Epithelial cell of proximal tubule (primary cell): ENCODE measurements at regions not wholly inside any gene's neighbourhood (a gene's known extent, or its start where the extent isn't known, plus 50 kb on each side); places are given as distances from the start of the nearest gene placed in this dataset.
A peak's percentile ranks its signal among the peaks of the same experiment; 100 is the strongest.

Experiments
- DNase-seq: peaks from one replicate; pipeline ENCODE4 v3.0.0-alpha.2; 2011; ENCODE audit warnings: low read depth
- H3K4me3 ChIP-seq: 2 replicates; pipeline ENCODE4 v1.5.1; 2011; ENCODE audit warnings: low read depth, mild to moderate bottlenecking, low read length
- TF ChIP-seq, protein P1 (sequence below): conservative IDR thresholded peaks from 2 replicates; pipeline ENCODE4 v1.5.1; 2012; ENCODE audit warnings: low read depth, mild to moderate bottlenecking, low read length

- no peak overlapping the region for H3K4me3 ChIP-seq
- DNase-seq, result peak; percentile 99
- TF ChIP-seq, protein P1, sequence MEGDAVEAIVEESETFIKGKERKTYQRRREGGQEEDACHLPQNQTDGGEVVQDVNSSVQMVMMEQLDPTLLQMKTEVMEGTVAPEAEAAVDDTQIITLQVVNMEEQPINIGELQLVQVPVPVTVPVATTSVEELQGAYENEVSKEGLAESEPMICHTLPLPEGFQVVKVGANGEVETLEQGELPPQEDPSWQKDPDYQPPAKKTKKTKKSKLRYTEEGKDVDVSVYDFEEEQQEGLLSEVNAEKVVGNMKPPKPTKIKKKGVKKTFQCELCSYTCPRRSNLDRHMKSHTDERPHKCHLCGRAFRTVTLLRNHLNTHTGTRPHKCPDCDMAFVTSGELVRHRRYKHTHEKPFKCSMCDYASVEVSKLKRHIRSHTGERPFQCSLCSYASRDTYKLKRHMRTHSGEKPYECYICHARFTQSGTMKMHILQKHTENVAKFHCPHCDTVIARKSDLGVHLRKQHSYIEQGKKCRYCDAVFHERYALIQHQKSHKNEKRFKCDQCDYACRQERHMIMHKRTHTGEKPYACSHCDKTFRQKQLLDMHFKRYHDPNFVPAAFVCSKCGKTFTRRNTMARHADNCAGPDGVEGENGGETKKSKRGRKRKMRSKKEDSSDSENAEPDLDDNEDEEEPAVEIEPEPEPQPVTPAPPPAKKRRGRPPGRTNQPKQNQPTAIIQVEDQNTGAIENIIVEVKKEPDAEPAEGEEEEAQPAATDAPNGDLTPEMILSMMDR, result no peak
Measured at GRCh38 chr9:115672477-115673316, 480.9 kb upstream of the PAPPA start.

DNA sequence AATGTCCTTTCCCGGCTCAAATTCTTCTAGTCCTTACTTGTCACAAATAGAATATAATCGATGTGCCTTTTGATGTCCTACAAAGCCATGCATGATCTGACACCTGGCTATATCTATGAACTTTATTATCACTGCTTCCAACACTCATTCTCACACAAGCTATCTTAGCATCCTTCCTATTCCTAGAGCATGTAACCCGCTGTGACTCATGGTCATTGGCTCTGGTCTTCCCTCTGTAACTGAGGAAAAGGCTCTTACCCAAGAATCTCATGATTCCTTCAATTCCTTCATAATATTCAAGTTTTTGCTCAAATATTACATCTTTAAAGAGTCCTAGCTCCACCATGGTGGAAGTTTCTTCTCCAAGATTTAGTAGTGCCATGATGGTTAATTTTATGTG lies 480.0 kb upstream of the PAPPA start:
- no peak for DNase-seq
- H3K4me3 ChIP-seq, result no peak overlapping the region
- TF ChIP-seq, protein P1, result no peak

GRCh38 chr9:115674091-115674490 lies 479.5 kb upstream of the PAPPA start:
- TF ChIP-seq, protein P1, result no peak
- DNase-seq, result no peak
- H3K4me3 ChIP-seq, result no peak overlapping the region

DNA sequence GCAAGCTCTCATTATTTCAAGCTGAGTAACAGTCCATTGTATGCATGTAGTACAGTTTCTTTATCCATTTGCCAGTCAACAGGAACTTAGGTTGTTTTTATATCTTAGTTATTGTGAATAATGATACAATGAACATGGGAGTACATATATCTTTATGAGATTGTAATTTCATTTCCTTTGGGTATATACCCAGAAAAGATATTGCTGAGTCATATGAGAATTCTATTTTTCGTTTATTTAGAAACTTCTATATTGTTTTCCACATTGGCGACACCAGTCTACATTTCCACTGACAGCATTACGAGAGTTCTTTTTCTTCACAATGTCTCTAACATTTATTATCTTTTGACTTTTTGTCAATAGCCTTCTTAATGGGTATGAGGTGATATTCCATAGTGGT lies 477.8 kb upstream of the PAPPA start:
- DNase-seq, result no peak
- TF ChIP-seq, protein P1, result no peak

GRCh38 chr9:115680231-115680630 lies 473.4 kb upstream of the PAPPA start:
- TF ChIP-seq, protein P1, result no peak
- no peak overlapping the region for H3K4me3 ChIP-seq
- DNase-seq, result peak; percentile 32

More for the DNA sequence above, 477.8 kb upstream of the PAPPA start:
- no peak overlapping the region for H3K4me3 ChIP-seq

DNA sequence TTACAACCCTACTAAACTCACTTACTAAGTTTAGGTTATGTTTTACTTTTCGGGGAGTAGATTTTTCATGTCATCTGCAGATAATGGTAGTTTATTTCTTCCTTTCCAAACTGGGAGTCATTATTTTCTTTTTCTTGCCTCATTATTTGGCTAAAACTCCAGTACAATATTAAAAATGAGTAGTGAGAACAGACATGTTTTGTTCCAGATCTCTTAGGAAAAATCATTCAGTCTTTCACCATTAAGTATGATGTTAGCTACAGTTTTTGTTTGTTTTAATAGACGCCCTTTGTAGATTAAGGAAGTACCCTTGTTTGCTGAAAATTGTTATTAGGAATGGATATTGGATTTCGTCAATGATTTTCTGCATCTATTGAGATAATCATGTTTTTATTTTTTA lies 472.0 kb upstream of the PAPPA start:
- no peak for DNase-seq
- TF ChIP-seq, protein P1, result no peak

GRCh38 chr9:115686069-115686468 lies 467.5 kb upstream of the PAPPA start:
- TF ChIP-seq, protein P1, result no peak
- H3K4me3 ChIP-seq, result no peak overlapping the region
- no peak for DNase-seq

More for the DNA sequence above, 472.0 kb upstream of the PAPPA start:
- H3K4me3 ChIP-seq, result no peak overlapping the region
